Astrocyte (in vitro differentiated cells and primary cell): ENCODE measurements at regions not wholly inside any gene's neighbourhood (a gene's known extent, or its start where the extent isn't known, plus 50 kb on each side); places are given as distances from the start of the nearest gene placed in this dataset.
A peak's percentile ranks its signal among the peaks of the same experiment; 100 is the strongest.

Experiments
- DNase-seq: peaks from one replicate; pipeline ENCODE4 v3.0.0-alpha.2; 2010; ENCODE audit warnings: low read depth
- FAIRE-seq: peaks from 2 replicates; lab custom pipeline; 2011; peaks lifted over from hg19 to GRCh38; lab: Jason Lieb, UNC
- H2AFZ ChIP-seq: 2 replicates; pipeline ENCODE4 v1.6.0; 2012; ENCODE audit warnings: low read depth, low read length, inconsistent platforms
- H3K27ac ChIP-seq: 2 replicates; pipeline ENCODE4 v1.5.1; 2011; ENCODE audit warnings: low read depth, low read length, inconsistent platforms
- H3K27me3 ChIP-seq: 2 replicates; pipeline ENCODE4 v1.6.0; 2011; ENCODE audit warnings: low read length, inconsistent platforms; ENCODE audit not compliant: insufficient read depth
- H3K36me3 ChIP-seq: 2 replicates; pipeline ENCODE4 v1.5.1; 2011; ENCODE audit warnings: low read length, inconsistent platforms; ENCODE audit not compliant: insufficient read depth
- H3K4me1 ChIP-seq: 2 replicates; pipeline ENCODE4 v1.5.1; 2011; ENCODE audit warnings: low read length, inconsistent platforms; ENCODE audit not compliant: insufficient read depth
- H3K4me2 ChIP-seq: 2 replicates; pipeline ENCODE4 v1.6.0; 2012; ENCODE audit warnings: low read length, inconsistent platforms
- H3K4me3 ChIP-seq: 2 replicates; pipeline ENCODE4 v1.5.1; 2011; ENCODE audit warnings: low read depth, mild to moderate bottlenecking, low read length, inconsistent platforms; ENCODE audit not compliant: insufficient read depth
- H3K79me2 ChIP-seq: 2 replicates; pipeline ENCODE4 v1.6.0; 2012; ENCODE audit warnings: mild to moderate bottlenecking, low read length, inconsistent platforms; ENCODE audit not compliant: insufficient read depth
- H3K9ac ChIP-seq: 2 replicates; pipeline ENCODE4 v1.6.0; 2012; ENCODE audit warnings: mild to moderate bottlenecking, low read length, inconsistent platforms
- H3K9me3 ChIP-seq: 2 replicates; pipeline ENCODE4 v1.5.1; 2012; ENCODE audit warnings: low read depth, mild to moderate bottlenecking, low read length, inconsistent platforms; ENCODE audit not compliant: insufficient read depth
- H4K20me1 ChIP-seq: 2 replicates; pipeline ENCODE4 v1.6.0; 2012; ENCODE audit warnings: low read length, inconsistent platforms; ENCODE audit not compliant: insufficient read depth
- H3K27ac Mint-ChIP-seq: one replicate; pipeline ENCODE4 v1.8.0; 2021; ENCODE audit warnings: mild to moderate bottlenecking, mixed read lengths; ENCODE audit not compliant: unreplicated experiment
- H3K27me3 Mint-ChIP-seq: one replicate; pipeline ENCODE4 v1.8.0; 2021; ENCODE audit warnings: low read depth, mixed read lengths; ENCODE audit not compliant: unreplicated experiment
- H3K36me3 Mint-ChIP-seq: one replicate; pipeline ENCODE4 v1.8.0; 2021; ENCODE audit warnings: low read depth, mixed read lengths; ENCODE audit not compliant: unreplicated experiment
- H3K4me1 Mint-ChIP-seq: one replicate; pipeline ENCODE4 v1.8.0; 2021; ENCODE audit warnings: low read depth, mixed read lengths; ENCODE audit not compliant: unreplicated experiment
- H3K4me3 Mint-ChIP-seq: one replicate; pipeline ENCODE4 v1.8.0; 2021; ENCODE audit warnings: mild to moderate bottlenecking, moderate library complexity, mixed read lengths; ENCODE audit not compliant: unreplicated experiment
- H3K9me3 Mint-ChIP-seq: one replicate; pipeline ENCODE4 v1.8.0; 2021; ENCODE audit warnings: mild to moderate bottlenecking, mixed read lengths; ENCODE audit not compliant: unreplicated experiment
- CTCF ChIP-seq: IDR thresholded peaks from 2 replicates; pipeline ENCODE4 v1.5.1; 2011; ENCODE audit warnings: low read depth, mild to moderate bottlenecking, inconsistent platforms, low read length, moderate library complexity; ENCODE audit not compliant: insufficient read depth
- EZH2 ChIP-seq: IDR thresholded peaks from 2 replicates; pipeline ENCODE4 v1.6.1; 2012; ENCODE audit warnings: mild to moderate bottlenecking, low read length, inconsistent platforms; ENCODE audit not compliant: insufficient read depth

DNA sequence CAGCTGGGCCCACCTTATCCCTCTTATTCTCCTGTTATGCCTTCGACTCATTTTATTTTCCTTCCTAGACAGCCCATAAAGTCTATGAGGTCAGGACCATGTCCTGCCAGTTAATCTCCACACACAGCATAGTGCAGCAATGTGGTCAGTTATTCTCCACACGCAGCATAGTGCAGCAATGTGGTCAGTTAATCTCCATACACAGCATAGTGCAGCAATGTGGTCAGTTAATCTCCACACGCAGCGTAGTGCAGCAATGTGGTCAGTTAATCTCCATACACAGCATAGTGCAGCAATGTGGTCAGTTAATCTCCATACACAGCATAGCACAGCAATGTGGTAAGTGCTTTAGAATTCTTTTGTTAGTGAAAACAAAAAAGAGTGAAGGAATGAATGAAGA is 77.8 kb downstream of the TEX36 start:
- H3K36me3 ChIP-seq, result no peaks in the 10 kb centered on the region
- H3K4me3 Mint-ChIP-seq, result no peak overlapping the region
- no peak overlapping the region for H3K4me3 ChIP-seq
- H3K27ac ChIP-seq, result no peak overlapping the region
- TF ChIP-seq CTCF (no peak), EZH2 (no peak)
- no peak overlapping the region for H3K9ac ChIP-seq
- peak; percentile 46 for DNase-seq
- no peaks in the 10 kb centered on the region for H3K27me3 ChIP-seq
- H2AFZ ChIP-seq, result no peak overlapping the region
- no peaks in the 10 kb centered on the region for H3K36me3 Mint-ChIP-seq
- H3K9me3 Mint-ChIP-seq, result peaks cover 6% of the 10 kb centered on the region
- no peak overlapping the region for H3K4me2 ChIP-seq
- no peak for FAIRE-seq
- no peaks in the 10 kb centered on the region for H3K79me2 ChIP-seq
- H3K4me1 ChIP-seq, result no peaks in the 10 kb centered on the region
- no peaks in the 10 kb centered on the region for H4K20me1 ChIP-seq
- H3K9me3 ChIP-seq, result peaks cover 1% of the 10 kb centered on the region
- no peak overlapping the region for H3K27ac Mint-ChIP-seq
- peaks cover 7% of the 10 kb centered on the region for H3K27me3 Mint-ChIP-seq
- H3K4me1 Mint-ChIP-seq, result no peaks in the 10 kb centered on the region

- H3K27ac Mint-ChIP-seq, result no peak overlapping the region
- no peak for TF ChIP-seq EZH2
- no peak for TF ChIP-seq CTCF
- Histone ChIP-seq H3K36me3 (no peaks in the 10 kb centered on the region), H3K4me2 (no peak overlapping the region), H3K27me3 (no peaks in the 10 kb centered on the region), H2AFZ (no peak overlapping the region), H3K27ac (no peak overlapping the region), H3K79me2 (no peaks in the 10 kb centered on the region), H4K20me1 (no peaks in the 10 kb centered on the region), H3K4me3 (no peak overlapping the region), H3K9ac (no peak overlapping the region), H3K4me1 (no peaks in the 10 kb centered on the region), H3K9me3 (peaks cover 2% of the 10 kb centered on the region)
- H3K27me3 Mint-ChIP-seq, result peaks cover 7% of the 10 kb centered on the region
- FAIRE-seq, result no peak
- peaks cover 2% of the 10 kb centered on the region for H3K36me3 Mint-ChIP-seq
- no peaks in the 10 kb centered on the region for H3K4me1 Mint-ChIP-seq
- H3K4me3 Mint-ChIP-seq, result no peak overlapping the region
- no peak for DNase-seq
- peaks cover 14% of the 10 kb centered on the region for H3K9me3 Mint-ChIP-seq
Observed at GRCh38 chr10:125602825-125603224, 80.1 kb downstream of the TEX36 start.

DNA sequence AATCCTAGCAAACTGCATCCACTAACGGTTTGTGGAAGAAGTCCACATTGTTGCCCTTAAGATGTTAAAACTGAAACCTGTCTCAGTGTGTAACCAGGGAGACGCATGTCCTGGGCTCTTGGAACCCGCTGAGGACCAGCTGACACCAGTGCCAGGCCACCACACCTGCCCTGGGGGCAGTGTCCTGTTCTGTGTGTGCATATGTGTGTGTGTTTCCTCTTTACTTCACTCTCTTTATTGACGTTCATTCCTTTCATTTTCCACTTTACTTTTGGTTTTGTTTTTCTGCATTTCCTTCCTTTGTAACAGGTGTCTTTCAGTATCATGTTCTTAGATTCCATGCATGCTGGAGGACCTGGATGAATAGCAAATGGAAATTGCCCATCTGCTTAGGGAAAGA is 83.8 kb downstream of the TEX36 start:
- no peak overlapping the region for H3K9ac ChIP-seq
- H3K79me2 ChIP-seq, result no peaks in the 10 kb centered on the region
- no peak for TF ChIP-seq CTCF
- no peak for TF ChIP-seq EZH2
- Mint-ChIP-seq H3K27ac (no peak overlapping the region), H3K36me3 (peaks cover 2% of the 10 kb centered on the region), H3K4me1 (no peaks in the 10 kb centered on the region), H3K9me3 (peaks cover 23% of the 10 kb centered on the region), H3K4me3 (no peak overlapping the region), H3K27me3 (peaks cover 7% of the 10 kb centered on the region)
- H3K4me1 ChIP-seq, result no peaks in the 10 kb centered on the region
- no peaks in the 10 kb centered on the region for H4K20me1 ChIP-seq
- H3K27ac ChIP-seq, result no peak overlapping the region
- no peaks in the 10 kb centered on the region for H3K27me3 ChIP-seq
- no peak for FAIRE-seq
- no peak overlapping the region for H2AFZ ChIP-seq
- H3K4me3 ChIP-seq, result no peak overlapping the region
- H3K36me3 ChIP-seq, result no peaks in the 10 kb centered on the region
- no peak for DNase-seq
- peaks cover 2% of the 10 kb centered on the region for H3K9me3 ChIP-seq
- no peak overlapping the region for H3K4me2 ChIP-seq
